Transverse colon (tissue), 4 donors: ENCODE measurements at regions not wholly inside any gene's neighbourhood (a gene's known extent, or its start where the extent isn't known, plus 50 kb on each side); places are given as distances from the start of the nearest gene placed in this dataset.

ENCODE experiments used
- CTCF ChIP-seq, 5 experiments: fragments of 200-600 bp in 3 of 5; fragments of 450-650 bp in 2 of 5; sonication (generic) in 3 of 5; IDR thresholded peaks; 1 replicate in 2 of 5; 2 replicates in 3 of 5; pipeline ENCODE4 v1.5.1; 2016 to 2017; ENCODE audit warnings: antibody characterized with exemption in 5 of 5, inconsistent platforms in 3 of 5, mild to moderate bottlenecking in 2 of 5, moderate library complexity in 1 of 5
- EP300 ChIP-seq: sonication (generic); formaldehyde crosslinking; IDR thresholded peaks from one replicate; pipeline ENCODE4 v1.6.1; 2017; ENCODE audit warnings: antibody characterized with exemption, low read depth
- POLR2A ChIP-seq: fragments of 450-650 bp; IDR thresholded peaks from one replicate; pipeline ENCODE4 v1.6.1; 2016; ENCODE audit warnings: antibody characterized with exemption, mild to moderate bottlenecking, moderate library complexity
- POLR2AphosphoS5 ChIP-seq, 3 donors: sonication (generic); formaldehyde crosslinking; IDR thresholded peaks; one replicate each; pipeline ENCODE4 v1.6.1; 2016; ENCODE audit warnings: antibody characterized with exemption in 3 of 3

- TF ChIP-seq CTCF (IDR thresholded peaks at IDR 0.05), result no peak
- no peak for TF ChIP-seq POLR2A
- TF ChIP-seq EP300, result no peak
- no peak for TF ChIP-seq POLR2AphosphoS5 (IDR thresholded peaks at IDR 0.05)
Observed at GRCh38 chr20:19850198-19850533, 92.1 kb downstream of the RIN2 start.
